Keratinocyte (primary cell): ENCODE measurements at regions not wholly inside any gene's neighbourhood (a gene's known extent, or its start where the extent isn't known, plus 50 kb on each side); places are given as distances from the start of the nearest gene placed in this dataset.

Experiments
- DNase-seq: peaks from one replicate; pipeline ENCODE4 v3.0.0-alpha.2; 2011; ENCODE audit warnings: low read depth, missing footprints, low spot score
- FAIRE-seq: peaks from 2 replicates; lab custom pipeline; 2011; peaks lifted over from hg19 to GRCh38; lab: Jason Lieb, UNC
- H2AFZ ChIP-seq: 2 replicates; pipeline ENCODE4 v1.6.0; 2012; ENCODE audit warnings: low read length, control low read depth, inconsistent platforms; ENCODE audit not compliant: control insufficient read depth
- H3K27ac ChIP-seq: 2 replicates; pipeline ENCODE4 v1.5.1; 2011; ENCODE audit warnings: low read length; ENCODE audit not compliant: control insufficient read depth, insufficient read depth
- H3K27me3 ChIP-seq: 3 replicates; pipeline ENCODE4 v1.6.0; 2011; ENCODE audit warnings: low read length; ENCODE audit not compliant: control insufficient read depth, insufficient read depth; ENCODE audit errors: extremely low read depth
- H3K36me3 ChIP-seq, 2 experiments: 2 replicates in 1 of 2; 3 replicates in 1 of 2; pipeline ENCODE4 v1.5.1; 2011; ENCODE audit warnings: low read length in 2 of 2, mild to moderate bottlenecking in 1 of 2; ENCODE audit not compliant: control insufficient read depth in 2 of 2, insufficient read depth in 2 of 2; ENCODE audit errors: extremely low read depth in 1 of 2
- H3K4me1 ChIP-seq: 3 replicates; pipeline ENCODE4 v1.5.1; 2011; ENCODE audit warnings: low read length; ENCODE audit not compliant: control insufficient read depth, insufficient read depth; ENCODE audit errors: extremely low read depth
- H3K4me2 ChIP-seq: 3 replicates; pipeline ENCODE4 v1.6.0; 2011; ENCODE audit warnings: low read depth, low read length; ENCODE audit not compliant: control insufficient read depth, insufficient read depth; ENCODE audit errors: extremely low read depth
- H3K4me3 ChIP-seq, 3 experiments: fragments of 200-600 bp in 1 of 3; sonication (generic) in 1 of 3; 2 replicates in 2 of 3; 3 replicates in 1 of 3; pipeline ENCODE4 v1.5.1; 2011 to 2016; ENCODE audit warnings: low read length in 3 of 3, mild to moderate bottlenecking in 3 of 3, control low read depth in 2 of 3, inconsistent platforms in 1 of 3, low read depth in 1 of 3, mixed read lengths in 1 of 3, mixed run types in 1 of 3, moderate library complexity in 1 of 3; ENCODE audit not compliant: control insufficient read depth in 2 of 3, insufficient read depth in 2 of 3; ENCODE audit errors: extremely low read depth in 1 of 3
- H3K79me2 ChIP-seq: 2 replicates; pipeline ENCODE4 v1.6.0; 2012; ENCODE audit warnings: low read length; ENCODE audit not compliant: control insufficient read depth, insufficient read depth
- H3K9ac ChIP-seq: 3 replicates; pipeline ENCODE4 v1.6.0; 2011; ENCODE audit warnings: low read length; ENCODE audit not compliant: control insufficient read depth, insufficient read depth; ENCODE audit errors: extremely low read depth
- H3K9me1 ChIP-seq: 3 replicates; pipeline ENCODE4 v1.6.0; 2011; ENCODE audit warnings: low read length; ENCODE audit not compliant: control insufficient read depth, insufficient read depth; ENCODE audit errors: extremely low read depth
- H3K9me3 ChIP-seq: 2 replicates; pipeline ENCODE4 v1.5.1; 2012; ENCODE audit warnings: low read depth, low read length; ENCODE audit not compliant: control insufficient read depth
- H4K20me1 ChIP-seq: 3 replicates; pipeline ENCODE4 v1.6.0; 2011; ENCODE audit warnings: low read length; ENCODE audit not compliant: control insufficient read depth, insufficient read depth; ENCODE audit errors: extremely low read depth
- EZH2 ChIP-seq: IDR thresholded peaks from one replicate; pipeline ENCODE4 v1.6.1; 2012; ENCODE audit warnings: inconsistent platforms, mild to moderate bottlenecking, low read length, moderate library complexity
- dilution Hi-C: fragments of 300-500 bp; cut with MboI; formaldehyde crosslinking; loops from one replicate; pipeline ENCODE4 v1.7.0; 2020; ENCODE audit warnings: low sequenced_read_pairs; ENCODE audit not compliant: extremely low pct_ligation_motif_present
- TF ChIP-seq, protein P1 (sequence below), 3 experiments: IDR thresholded peaks in 1 of 3; conservative IDR thresholded peaks in 1 of 3; optimal IDR thresholded peaks in 1 of 3; 2 replicates in 2 of 3; 3 replicates in 1 of 3; pipeline versions ENCODE3 to v1.5.1; 2011; ENCODE audit warnings: low read length in 3 of 3, mild to moderate bottlenecking in 3 of 3, moderate library complexity in 2 of 3, control low read depth in 1 of 3, inconsistent platforms in 1 of 3; ENCODE audit not compliant: insufficient read depth in 2 of 3; ENCODE audit errors: extremely low read depth in 1 of 3

DNA sequence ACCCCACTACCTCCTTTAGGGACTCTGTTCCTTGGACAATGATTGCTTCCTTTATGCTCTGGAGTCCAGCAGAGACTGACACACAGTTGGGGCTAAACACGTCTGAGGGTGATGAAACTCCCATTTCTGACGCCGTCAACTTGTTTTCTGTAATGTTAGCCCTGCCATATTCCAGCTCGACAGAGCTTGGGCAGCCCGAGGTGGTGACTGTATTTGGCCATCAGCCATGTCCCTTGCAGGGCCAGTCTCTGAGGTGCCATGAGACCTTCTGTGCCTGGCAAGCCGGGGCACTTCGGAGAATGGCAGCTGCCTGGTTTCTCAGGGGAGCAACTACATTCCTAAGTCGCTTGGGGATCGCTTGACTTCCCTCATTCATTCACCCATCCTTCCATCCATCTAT, 278.9 kb upstream of the TNRC6C start:
- FAIRE-seq, result no peak
- no peak overlapping the region for H3K27ac ChIP-seq

DNA sequence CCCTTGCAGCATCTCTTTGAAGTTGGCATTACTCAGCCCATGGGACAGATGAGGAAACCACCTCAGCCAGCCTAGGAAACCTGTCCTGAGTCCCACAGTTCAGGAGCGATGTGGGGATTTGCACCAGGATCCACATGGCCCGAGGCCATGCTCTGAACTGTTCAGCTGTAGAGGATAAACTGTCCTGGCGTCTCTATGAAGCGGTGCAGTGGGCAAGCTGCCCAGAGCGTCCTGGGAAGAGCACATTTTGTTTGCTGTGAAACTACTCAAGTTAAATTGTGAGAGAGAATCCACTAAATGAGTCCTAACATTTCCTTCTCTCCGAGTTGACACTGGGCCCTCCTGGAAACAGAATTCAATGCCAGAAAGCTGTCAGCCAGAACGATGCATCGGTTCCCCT, 276.6 kb upstream of the TNRC6C start:
- Histone ChIP-seq H3K36me3 (no peaks in the 10 kb centered on the region), H3K79me2 (no peaks in the 10 kb centered on the region), H3K9ac (no peak overlapping the region), H2AFZ (no peak overlapping the region), H3K9me1 (no peaks in the 10 kb centered on the region), H3K4me3 (no peak overlapping the region), H3K4me1 (no peaks in the 10 kb centered on the region), H3K27ac (no peak overlapping the region), H3K27me3 (peaks cover 22% of the 10 kb centered on the region), H3K4me2 (no peak overlapping the region), H3K9me3 (no peaks in the 10 kb centered on the region), H4K20me1 (no peaks in the 10 kb centered on the region)
- no peak for TF ChIP-seq EZH2
- TF ChIP-seq, protein P1, sequence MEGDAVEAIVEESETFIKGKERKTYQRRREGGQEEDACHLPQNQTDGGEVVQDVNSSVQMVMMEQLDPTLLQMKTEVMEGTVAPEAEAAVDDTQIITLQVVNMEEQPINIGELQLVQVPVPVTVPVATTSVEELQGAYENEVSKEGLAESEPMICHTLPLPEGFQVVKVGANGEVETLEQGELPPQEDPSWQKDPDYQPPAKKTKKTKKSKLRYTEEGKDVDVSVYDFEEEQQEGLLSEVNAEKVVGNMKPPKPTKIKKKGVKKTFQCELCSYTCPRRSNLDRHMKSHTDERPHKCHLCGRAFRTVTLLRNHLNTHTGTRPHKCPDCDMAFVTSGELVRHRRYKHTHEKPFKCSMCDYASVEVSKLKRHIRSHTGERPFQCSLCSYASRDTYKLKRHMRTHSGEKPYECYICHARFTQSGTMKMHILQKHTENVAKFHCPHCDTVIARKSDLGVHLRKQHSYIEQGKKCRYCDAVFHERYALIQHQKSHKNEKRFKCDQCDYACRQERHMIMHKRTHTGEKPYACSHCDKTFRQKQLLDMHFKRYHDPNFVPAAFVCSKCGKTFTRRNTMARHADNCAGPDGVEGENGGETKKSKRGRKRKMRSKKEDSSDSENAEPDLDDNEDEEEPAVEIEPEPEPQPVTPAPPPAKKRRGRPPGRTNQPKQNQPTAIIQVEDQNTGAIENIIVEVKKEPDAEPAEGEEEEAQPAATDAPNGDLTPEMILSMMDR (optimal IDR thresholded peaks at IDR 0.05 in 1 of 3, IDR thresholded peaks at IDR 0.05 in 1 of 3, conservative IDR thresholded peaks at IDR 0.05 in 1 of 3; ENCODE audit: extremely low read depth in 1 of 3, insufficient read depth in 2 of 3, low read length in 3 of 3), result no peak
- dilution Hi-C loops, result no loop called here
- FAIRE-seq, result no peak
- no peak for DNase-seq

More for the DNA sequence above, 278.9 kb upstream of the TNRC6C start:
- no peak overlapping the region for H3K9ac ChIP-seq
- no peak for TF ChIP-seq EZH2
- TF ChIP-seq, protein P1 (optimal IDR thresholded peaks at IDR 0.05 in 1 of 3, IDR thresholded peaks at IDR 0.05 in 1 of 3, conservative IDR thresholded peaks at IDR 0.05 in 1 of 3; ENCODE audit: extremely low read depth in 1 of 3, insufficient read depth in 2 of 3, low read length in 3 of 3), result no peak
- no peak overlapping the region for H3K4me2 ChIP-seq
- no peak overlapping the region for H2AFZ ChIP-seq
- H3K9me3 ChIP-seq, result no peaks in the 10 kb centered on the region
- H4K20me1 ChIP-seq, result no peaks in the 10 kb centered on the region
- peaks cover 41% of the 10 kb centered on the region for H3K27me3 ChIP-seq
- no peaks in the 10 kb centered on the region for H3K9me1 ChIP-seq
- H3K4me1 ChIP-seq, result no peaks in the 10 kb centered on the region
- dilution Hi-C loops, result no loop called here
- no peak overlapping the region for H3K4me3 ChIP-seq
- no peaks in the 10 kb centered on the region for H3K79me2 ChIP-seq
- no peaks in the 10 kb centered on the region for H3K36me3 ChIP-seq
- no peak for DNase-seq
